OCI-LY1 (cell line): ENCODE measurements at regions not wholly inside any gene's neighbourhood (a gene's known extent, or its start where the extent isn't known, plus 50 kb on each side); places are given as distances from the start of the nearest gene placed in this dataset.

Source experiments
- H2AFZ ChIP-seq: fragments of 200-600 bp; sonication (generic), shearing (Covaris generic); 2 replicates; pipeline ENCODE4 v1.6.0; 2014; ENCODE audit warnings: antibody characterized with exemption, mild to moderate bottlenecking, low read length
- H3F3A ChIP-seq: fragments of 200-600 bp; sonication (generic), shearing (Covaris generic); 2 replicates; pipeline ENCODE4 v1.6.0; 2014; ENCODE audit warnings: mild to moderate bottlenecking, antibody characterized with exemption, low read length, moderate library complexity; ENCODE audit not compliant: insufficient read depth
- H3K27ac ChIP-seq: fragments of 200-600 bp; sonication (generic); 2 replicates; pipeline ENCODE4 v1.5.1; 2014; ENCODE audit warnings: low read length, mixed run types, mild to moderate bottlenecking, low read depth; ENCODE audit not compliant: poor library complexity, severe bottlenecking
- H3K27me3 ChIP-seq: fragments of 200-600 bp; sonication (generic); 2 replicates; pipeline ENCODE4 v1.6.0; 2014; ENCODE audit warnings: antibody characterized with exemption, mild to moderate bottlenecking, low read length, moderate library complexity; ENCODE audit not compliant: insufficient read depth
- H3K36me3 ChIP-seq: fragments of 200-600 bp; sonication (generic); 2 replicates; pipeline ENCODE4 v1.6.1; 2014; ENCODE audit warnings: mild to moderate bottlenecking, antibody characterized with exemption, low read length, moderate library complexity, mixed read lengths; ENCODE audit not compliant: insufficient read depth
- H3K4me1 ChIP-seq: fragments of 200-600 bp; sonication (generic); 2 replicates; pipeline ENCODE4 v1.5.1; 2014; ENCODE audit warnings: mild to moderate bottlenecking, low read length, moderate library complexity; ENCODE audit not compliant: insufficient read depth, severe bottlenecking
- H3K4me2 ChIP-seq: fragments of 200-600 bp; sonication (generic), shearing (Covaris generic); 2 replicates; pipeline ENCODE4 v1.6.1; 2014; ENCODE audit warnings: low read length
- H3K4me3 ChIP-seq: fragments of 200-600 bp; sonication (generic); 2 replicates; pipeline ENCODE4 v1.5.1; 2014; ENCODE audit warnings: low read length, low read depth, mild to moderate bottlenecking, mixed read lengths; ENCODE audit not compliant: poor library complexity, severe bottlenecking
- H3K79me2 ChIP-seq: fragments of 200-600 bp; shearing (Covaris generic); 2 replicates; pipeline ENCODE4 v1.6.1; 2016; ENCODE audit warnings: mixed run types, low read length, mixed read lengths; ENCODE audit not compliant: insufficient read depth
- H3K9ac ChIP-seq: fragments of 200-600 bp; sonication (generic), shearing (Covaris generic); 2 replicates; pipeline ENCODE4 v1.6.1; 2014; ENCODE audit warnings: mild to moderate bottlenecking, low read length, mixed read lengths
- H3K9me2 ChIP-seq: fragments of 200-600 bp; sonication (generic), shearing (Covaris generic); 2 replicates; pipeline ENCODE4 v1.6.1; 2014; ENCODE audit warnings: low read depth, mild to moderate bottlenecking, low read length, mixed read lengths
- H3K9me3 ChIP-seq: fragments of 200-600 bp; shearing (Covaris generic); 2 replicates; pipeline ENCODE4 v1.6.1; 2014; ENCODE audit warnings: low read length, mixed read lengths
- H4K20me1 ChIP-seq: fragments of 200-600 bp; sonication (generic), shearing (Covaris generic); 2 replicates; pipeline ENCODE4 v1.6.0; 2016; ENCODE audit warnings: mild to moderate bottlenecking, low read length; ENCODE audit not compliant: insufficient read depth
- CTCF ChIP-seq: fragments of 200-600 bp; sonication (generic), shearing (Covaris generic); IDR thresholded peaks from 2 replicates; pipeline ENCODE4 v1.5.1; 2017; ENCODE audit warnings: mild to moderate bottlenecking, antibody characterized with exemption, low read length, moderate library complexity, mixed read lengths
- EZH2 ChIP-seq: fragments of 200-600 bp; sonication (generic), shearing (Covaris generic); IDR thresholded peaks from 2 replicates; pipeline ENCODE4 v1.8.0; 2017; ENCODE audit warnings: borderline replicate concordance, mixed run types, mild to moderate bottlenecking, antibody characterized with exemption, low read length, moderate library complexity, mixed read lengths

GRCh38 chr5:54804521-54804920 lies 180.9 kb downstream of the ESM1 start:
- H3K9me2 ChIP-seq = no peaks in the 10 kb centered on the region
- H3K4me1 ChIP-seq = no peaks in the 10 kb centered on the region
- H3K79me2 ChIP-seq = no peaks in the 10 kb centered on the region
- no peaks in the 10 kb centered on the region for H4K20me1 ChIP-seq
- no peak overlapping the region for H3K9ac ChIP-seq
- no peak overlapping the region for H3K27ac ChIP-seq
- H2AFZ ChIP-seq = no peak overlapping the region
- H3K36me3 ChIP-seq = no peaks in the 10 kb centered on the region
- no peaks in the 10 kb centered on the region for H3K9me3 ChIP-seq
- TF ChIP-seq EZH2 (no peak), CTCF (no peak)
- H3K4me3 ChIP-seq = no peak overlapping the region
- no peaks in the 10 kb centered on the region for H3F3A ChIP-seq
- H3K27me3 ChIP-seq = no peaks in the 10 kb centered on the region
- H3K4me2 ChIP-seq = no peak overlapping the region

- Histone ChIP-seq H3F3A (no peaks in the 10 kb centered on the region), H3K27me3 (no peaks in the 10 kb centered on the region), H3K36me3 (no peaks in the 10 kb centered on the region), H2AFZ (no peak overlapping the region), H3K4me1 (no peaks in the 10 kb centered on the region), H3K9ac (no peak overlapping the region), H3K79me2 (no peaks in the 10 kb centered on the region), H3K4me3 (no peak overlapping the region), H3K4me2 (no peak overlapping the region), H4K20me1 (no peaks in the 10 kb centered on the region), H3K9me3 (no peaks in the 10 kb centered on the region), H3K9me2 (no peaks in the 10 kb centered on the region), H3K27ac (no peak overlapping the region)
- TF ChIP-seq EZH2 (no peak), CTCF (no peak)
These were observed 181.3 kb downstream of the ESM1 start for GRCh38 chr5:54804086-54804485.

- TF ChIP-seq EZH2 = no peak
- no peak for TF ChIP-seq CTCF
- Histone ChIP-seq H3K4me1 (no peaks in the 10 kb centered on the region), H3K9ac (no peak overlapping the region), H3K36me3 (no peaks in the 10 kb centered on the region), H3K27me3 (no peaks in the 10 kb centered on the region), H3K4me3 (no peak overlapping the region), H3K4me2 (no peak overlapping the region), H3K27ac (no peak overlapping the region), H3K79me2 (no peaks in the 10 kb centered on the region), H3K9me2 (no peaks in the 10 kb centered on the region), H4K20me1 (no peaks in the 10 kb centered on the region), H3K9me3 (no peaks in the 10 kb centered on the region), H3F3A (no peaks in the 10 kb centered on the region), H2AFZ (no peak overlapping the region)
These were observed 181.9 kb downstream of the ESM1 start for GRCh38 chr5:54803471-54804011.
